AG09309 (cell line): ENCODE measurements at regions not wholly inside any gene's neighbourhood (a gene's known extent, or its start where the extent isn't known, plus 50 kb on each side); places are given as distances from the start of the nearest gene placed in this dataset.

Source experiments
- DNase-seq: peaks from one replicate; pipeline ENCODE4 v3.0.0-alpha.2; 2010; ENCODE audit warnings: low read depth
- H3K4me3 ChIP-seq: 2 replicates; pipeline ENCODE4 v1.5.1; 2011; ENCODE audit warnings: mild to moderate bottlenecking, low read depth, low read length, moderate library complexity; ENCODE audit not compliant: control insufficient read depth
- CTCF ChIP-seq: IDR thresholded peaks from 2 replicates; pipeline ENCODE4 v1.5.1; 2011; ENCODE audit warnings: mild to moderate bottlenecking, low read depth, low read length, inconsistent platforms; ENCODE audit not compliant: insufficient read depth, control insufficient read depth; ENCODE audit errors: missing control alignments

- no peak for DNase-seq
- no peak for TF ChIP-seq CTCF
- H3K4me3 ChIP-seq = no peak overlapping the region
Observed at GRCh38 chr15:93524432-93524831, 435.4 kb upstream of the RGMA start.

GRCh38 chr15:93523481-93523880 lies 434.5 kb upstream of the RGMA start:
- H3K4me3 ChIP-seq = no peak overlapping the region
- DNase-seq = no peak
- no peak for TF ChIP-seq CTCF

- no peak for TF ChIP-seq CTCF
- no peak overlapping the region for H3K4me3 ChIP-seq
- no peak for DNase-seq
Observed at GRCh38 chr15:93520206-93520605, 431.2 kb upstream of the RGMA start.

- H3K4me3 ChIP-seq = no peak overlapping the region
- no peak for DNase-seq
- no peak for TF ChIP-seq CTCF
Observed at GRCh38 chr15:93519599-93519998, 430.6 kb upstream of the RGMA start.

- TF ChIP-seq CTCF = no peak
- no peak for DNase-seq
- no peak overlapping the region for H3K4me3 ChIP-seq
Observed at GRCh38 chr15:93517176-93517575, 428.2 kb upstream of the RGMA start.

- TF ChIP-seq CTCF = no peak
- no peak for DNase-seq
Observed at GRCh38 chr15:93515256-93516051, 426.4 kb upstream of the RGMA start.

More at GRCh38 chr15:93515256-93516051, 426.4 kb upstream of the RGMA start:
- no peak overlapping the region for H3K4me3 ChIP-seq
